ENCODE measurements at regions not wholly inside any gene's neighbourhood (a gene's known extent, or its start where the extent isn't known, plus 50 kb on each side); places are given as distances from the start of the nearest gene placed in this dataset.

GRCh38 chr1:189834813-189835212 lies 642.9 kb downstream of the BRINP3 start:
- no peak for TF ChIP-seq CTCF (IDR thresholded peaks at IDR 0.05; ENCODE audit: unreplicated experiment)
- Mint-ChIP-seq H3K9me3 (ENCODE audit: low read depth) (peaks cover 4% of the 10 kb centered on the region), H3K27me3 (no peaks in the 10 kb centered on the region), H3K4me3 (ENCODE audit: low read depth) (no peak overlapping the region), H3K4me1 (ENCODE audit: low read depth) (no peaks in the 10 kb centered on the region), H3K27ac (no peak overlapping the region), H3K36me3 (ENCODE audit: insufficient read depth) (no peaks in the 10 kb centered on the region)
- DNase-seq (ENCODE audit: low spot score, unreplicated experiment) = no peak

- no peaks in the 10 kb centered on the region for H3K36me3 Mint-ChIP-seq (ENCODE audit: insufficient read depth)
- H3K27ac Mint-ChIP-seq = no peak overlapping the region
- DNase-seq (ENCODE audit: low spot score, unreplicated experiment) = no peak
- no peaks in the 10 kb centered on the region for H3K27me3 Mint-ChIP-seq
- H3K4me3 Mint-ChIP-seq (ENCODE audit: low read depth) = no peak overlapping the region
- peaks cover 8% of the 10 kb centered on the region for H3K9me3 Mint-ChIP-seq (ENCODE audit: low read depth)
- TF ChIP-seq CTCF (IDR thresholded peaks at IDR 0.05; ENCODE audit: unreplicated experiment) = no peak
- peaks cover 1% of the 10 kb centered on the region for H3K4me1 Mint-ChIP-seq (ENCODE audit: low read depth)
These were observed 630.1 kb downstream of the BRINP3 start for GRCh38 chr1:189847613-189848012.

GRCh38 chr1:189851806-189852367 lies 625.8 kb downstream of the BRINP3 start:
- peaks cover 8% of the 10 kb centered on the region for H3K9me3 Mint-ChIP-seq (ENCODE audit: low read depth)
- H3K4me3 Mint-ChIP-seq (ENCODE audit: low read depth) = no peak overlapping the region
- TF ChIP-seq CTCF (IDR thresholded peaks at IDR 0.05; ENCODE audit: unreplicated experiment) = no peak
- H3K27ac Mint-ChIP-seq = no peak overlapping the region
- DNase-seq (ENCODE audit: low spot score, unreplicated experiment) = no peak
- no peaks in the 10 kb centered on the region for H3K36me3 Mint-ChIP-seq (ENCODE audit: insufficient read depth)
- no peaks in the 10 kb centered on the region for H3K27me3 Mint-ChIP-seq
- H3K4me1 Mint-ChIP-seq (ENCODE audit: low read depth) = peaks cover 1% of the 10 kb centered on the region

GRCh38 chr1:189859385-189859977 lies 618.2 kb downstream of the BRINP3 start:
- peaks cover 16% of the 10 kb centered on the region for H3K9me3 Mint-ChIP-seq (ENCODE audit: low read depth)
- H3K36me3 Mint-ChIP-seq (ENCODE audit: insufficient read depth) = no peaks in the 10 kb centered on the region
- H3K4me3 Mint-ChIP-seq (ENCODE audit: low read depth) = no peak overlapping the region
- H3K4me1 Mint-ChIP-seq (ENCODE audit: low read depth) = no peaks in the 10 kb centered on the region
- no peak overlapping the region for H3K27ac Mint-ChIP-seq
- no peak for DNase-seq (ENCODE audit: low spot score, unreplicated experiment)
- peak; percentile 52 for TF ChIP-seq CTCF (IDR thresholded peaks at IDR 0.05; ENCODE audit: unreplicated experiment)
- no peaks in the 10 kb centered on the region for H3K27me3 Mint-ChIP-seq

- H3K27ac Mint-ChIP-seq = no peak overlapping the region
- no peak overlapping the region for H3K4me3 Mint-ChIP-seq (ENCODE audit: low read depth)
These were observed 611.1 kb downstream of the BRINP3 start for GRCh38 chr1:189866606-189867005.

More at GRCh38 chr1:189866606-189867005, 611.1 kb downstream of the BRINP3 start:
- no peaks in the 10 kb centered on the region for H3K9me3 Mint-ChIP-seq (ENCODE audit: low read depth)
- peaks cover 6% of the 10 kb centered on the region for H3K4me1 Mint-ChIP-seq (ENCODE audit: low read depth)
- TF ChIP-seq CTCF (IDR thresholded peaks at IDR 0.05; ENCODE audit: unreplicated experiment) = no peak
- no peaks in the 10 kb centered on the region for H3K27me3 Mint-ChIP-seq
- no peak for DNase-seq (ENCODE audit: low spot score, unreplicated experiment)
- no peaks in the 10 kb centered on the region for H3K36me3 Mint-ChIP-seq (ENCODE audit: insufficient read depth)

Measured in progenitor cell of endocrine pancreas (in vitro differentiated cells).